ENCODE measurements at regions not wholly inside any gene's neighbourhood (a gene's known extent, or its start where the extent isn't known, plus 50 kb on each side); places are given as distances from the start of the nearest gene placed in this dataset.

- TF ChIP-seq POLR2AphosphoS5 (IDR thresholded peaks at IDR 0.05; ENCODE audit: low read depth, low read length): no peak
- no peak for TF ChIP-seq POLR2A (IDR thresholded peaks at IDR 0.05; ENCODE audit: low read depth, low read length)
- TF ChIP-seq TAF1 (IDR thresholded peaks at IDR 0.05; ENCODE audit: low read depth, low read length): no peak
- no peak for TF ChIP-seq PAX5 (IDR thresholded peaks at IDR 0.05; ENCODE audit: insufficient read depth, low read length, severe bottlenecking)
- TF ChIP-seq SPI1 (IDR thresholded peaks at IDR 0.05; ENCODE audit: low read depth, low read length): no peak
- no peak for TF ChIP-seq POU2F2 (IDR thresholded peaks at IDR 0.05; ENCODE audit: low read depth, low read length)
Measured at GRCh38 chr2:41900101-41900577, 147.7 kb upstream of the PKDCC start.
